ENCODE measurements at regions not wholly inside any gene's neighbourhood (a gene's known extent, or its start where the extent isn't known, plus 50 kb on each side); places are given as distances from the start of the nearest gene placed in this dataset.

- DNase-seq (ENCODE audit: low spot score), result no peak
- H3K4me1 ChIP-seq (ENCODE audit: insufficient read depth, low read length, poor library complexity, severe bottlenecking), result no peaks in the 10 kb centered on the region
- no peak overlapping the region for H3K4me2 ChIP-seq (ENCODE audit: low read length)
- H3K27ac ChIP-seq (ENCODE audit: low read depth, low read length, poor library complexity, severe bottlenecking), result no peak overlapping the region
- BruUV-seq (replicated peaks), result no TSS peak
- POLR2A ChIA-PET, result interaction anchor here (0.6 to 1.0 kb wide), 2 partner anchors 11 to 15 kb away, joined by 4 to 5 read pairs; no protein-coding TSS in a partner anchor
- no peaks in the 10 kb centered on the region for H3K9me2 ChIP-seq (ENCODE audit: insufficient read depth, low read length)
- no peaks in the 10 kb centered on the region for H3K79me2 ChIP-seq (ENCODE audit: insufficient read depth, low read depth, low read length)
- intact Hi-C loops (cut with micrococcal nuclease; ENCODE audit: unreplicated experiment), result no loop called here
- no peak overlapping the region for H2AFZ ChIP-seq (ENCODE audit: low read length)
- peaks cover 5% of the 10 kb centered on the region; the same call in 1 of the 2 replicates for H3K9me3 ChIP-seq (ENCODE audit: low read length)
- CTCF ChIA-PET (ENCODE audit: unreplicated experiment), result no interaction called here
- no peak overlapping the region for H3K4me3 ChIP-seq (ENCODE audit: low read depth, low read length, poor library complexity, severe bottlenecking)
- H3K36me3 ChIP-seq (ENCODE audit: insufficient read depth, low read length), result no peaks in the 10 kb centered on the region
- TF ChIP-seq EZH2phosphoT487 (IDR thresholded peaks at IDR 0.05; ENCODE audit: borderline replicate concordance, low read depth, low read length) (no peak), CTCF (conservative IDR thresholded peaks at IDR 0.05; ENCODE audit: low read length) (no peak)
- H4K20me1 ChIP-seq (ENCODE audit: insufficient read depth, low read length), result no peaks in the 10 kb centered on the region
These were observed 86.3 kb downstream of the MAIP1 start for GRCh38 chr2:200041639-200042038.

- Histone ChIP-seq H3K4me1 (ENCODE audit: insufficient read depth, low read length, poor library complexity, severe bottlenecking) (no peaks in the 10 kb centered on the region), H3K4me2 (ENCODE audit: low read length) (no peak overlapping the region), H4K20me1 (ENCODE audit: insufficient read depth, low read length) (no peaks in the 10 kb centered on the region), H3K79me2 (ENCODE audit: insufficient read depth, low read depth, low read length) (no peaks in the 10 kb centered on the region), H3K9me3 (ENCODE audit: low read length) (peaks cover 5% of the 10 kb centered on the region; the same call in 1 of the 2 replicates), H3K36me3 (ENCODE audit: insufficient read depth, low read length) (no peaks in the 10 kb centered on the region), H3K9me2 (ENCODE audit: insufficient read depth, low read length) (no peaks in the 10 kb centered on the region), H2AFZ (ENCODE audit: low read length) (no peak overlapping the region), H3K4me3 (ENCODE audit: low read depth, low read length, poor library complexity, severe bottlenecking) (no peak overlapping the region), H3K27ac (ENCODE audit: low read depth, low read length, poor library complexity, severe bottlenecking) (no peak overlapping the region)
- DNase-seq (ENCODE audit: low spot score), result no peak
- no peak for TF ChIP-seq EZH2phosphoT487 (IDR thresholded peaks at IDR 0.05; ENCODE audit: borderline replicate concordance, low read depth, low read length)
- no peak for TF ChIP-seq CTCF (conservative IDR thresholded peaks at IDR 0.05; ENCODE audit: low read length)
- ChIA-PET CTCF (ENCODE audit: unreplicated experiment) (no interaction called here), POLR2A (interaction anchor here (0.6 to 1.0 kb wide), 2 partner anchors 12 to 14 kb away, joined by 4 to 5 read pairs; no protein-coding TSS in a partner anchor)
- intact Hi-C loops (cut with micrococcal nuclease; ENCODE audit: unreplicated experiment), result no loop called here
- BruUV-seq (replicated peaks), result no TSS peak
These were observed 86.8 kb downstream of the MAIP1 start for GRCh38 chr2:200042102-200042735.

- Histone ChIP-seq H3K9me3 (ENCODE audit: low read length) (peaks cover 5% of the 10 kb centered on the region; the same call in 1 of the 2 replicates), H3K4me3 (ENCODE audit: low read depth, low read length, poor library complexity, severe bottlenecking) (no peak overlapping the region), H2AFZ (ENCODE audit: low read length) (no peak overlapping the region), H3K4me2 (ENCODE audit: low read length) (no peak overlapping the region), H3K9me2 (ENCODE audit: insufficient read depth, low read length) (no peaks in the 10 kb centered on the region), H4K20me1 (ENCODE audit: insufficient read depth, low read length) (no peaks in the 10 kb centered on the region), H3K79me2 (ENCODE audit: insufficient read depth, low read depth, low read length) (no peaks in the 10 kb centered on the region), H3K27ac (ENCODE audit: low read depth, low read length, poor library complexity, severe bottlenecking) (no peak overlapping the region), H3K4me1 (ENCODE audit: insufficient read depth, low read length, poor library complexity, severe bottlenecking) (no peaks in the 10 kb centered on the region), H3K36me3 (ENCODE audit: insufficient read depth, low read length) (no peaks in the 10 kb centered on the region)
- intact Hi-C loops (cut with micrococcal nuclease; ENCODE audit: unreplicated experiment), result no loop called here
- DNase-seq (ENCODE audit: low spot score), result no peak
- ChIA-PET POLR2A (no interaction called here), CTCF (ENCODE audit: unreplicated experiment) (no interaction called here)
- TF ChIP-seq CTCF (conservative IDR thresholded peaks at IDR 0.05; ENCODE audit: low read length), result no peak
- TF ChIP-seq EZH2phosphoT487 (IDR thresholded peaks at IDR 0.05; ENCODE audit: borderline replicate concordance, low read depth, low read length), result no peak
- no TSS peak for BruUV-seq (replicated peaks)
These were observed 87.6 kb downstream of the MAIP1 start for GRCh38 chr2:200042944-200043343.

Measured in OCI-LY7 (cell line).